Fibroblast of lung (primary cell): ENCODE measurements at regions not wholly inside any gene's neighbourhood (a gene's known extent, or its start where the extent isn't known, plus 50 kb on each side); places are given as distances from the start of the nearest gene placed in this dataset.
A peak's percentile ranks its signal among the peaks of the same experiment; 100 is the strongest.

ENCODE experiments used
- EZH2 ChIP-seq: IDR thresholded peaks from 2 replicates; pipeline ENCODE4 v1.5.1; 2012; ENCODE audit warnings: low read length, control low read depth, mild to moderate bottlenecking; ENCODE audit errors: missing control alignments
- TF ChIP-seq, protein P1 (sequence below), 2 donors: IDR thresholded peaks in 1 of 2; conservative IDR thresholded peaks in 1 of 2; 1 replicate in 1 of 2; 2 replicates in 1 of 2; pipeline ENCODE4 v1.5.1; 2011 to 2012; ENCODE audit warnings: low read length in 2 of 2, control low read depth in 1 of 2, inconsistent platforms in 1 of 2, low read depth in 1 of 2, mild to moderate bottlenecking in 1 of 2

DNA sequence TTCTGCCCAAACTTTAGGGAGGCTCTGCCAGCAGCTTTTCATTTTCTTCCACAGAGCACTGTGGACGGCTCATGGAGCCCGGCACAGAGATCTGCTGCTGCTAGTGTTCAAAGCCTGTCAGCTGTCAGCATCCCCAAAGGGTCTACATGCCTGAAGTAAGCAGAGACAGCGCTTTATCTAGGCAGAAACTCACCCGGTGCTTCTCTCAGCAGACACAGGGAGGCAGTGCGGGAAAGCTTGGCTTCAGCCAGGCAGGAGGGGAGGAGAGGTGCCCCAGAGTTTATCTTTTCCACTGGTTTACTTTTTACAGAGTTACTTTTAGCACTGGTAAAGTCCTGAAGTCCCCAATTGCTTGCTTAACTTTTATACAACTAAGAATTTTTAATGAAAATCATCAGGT lies 339.3 kb downstream of the NKX6-1 start:
- TF ChIP-seq, protein P1, sequence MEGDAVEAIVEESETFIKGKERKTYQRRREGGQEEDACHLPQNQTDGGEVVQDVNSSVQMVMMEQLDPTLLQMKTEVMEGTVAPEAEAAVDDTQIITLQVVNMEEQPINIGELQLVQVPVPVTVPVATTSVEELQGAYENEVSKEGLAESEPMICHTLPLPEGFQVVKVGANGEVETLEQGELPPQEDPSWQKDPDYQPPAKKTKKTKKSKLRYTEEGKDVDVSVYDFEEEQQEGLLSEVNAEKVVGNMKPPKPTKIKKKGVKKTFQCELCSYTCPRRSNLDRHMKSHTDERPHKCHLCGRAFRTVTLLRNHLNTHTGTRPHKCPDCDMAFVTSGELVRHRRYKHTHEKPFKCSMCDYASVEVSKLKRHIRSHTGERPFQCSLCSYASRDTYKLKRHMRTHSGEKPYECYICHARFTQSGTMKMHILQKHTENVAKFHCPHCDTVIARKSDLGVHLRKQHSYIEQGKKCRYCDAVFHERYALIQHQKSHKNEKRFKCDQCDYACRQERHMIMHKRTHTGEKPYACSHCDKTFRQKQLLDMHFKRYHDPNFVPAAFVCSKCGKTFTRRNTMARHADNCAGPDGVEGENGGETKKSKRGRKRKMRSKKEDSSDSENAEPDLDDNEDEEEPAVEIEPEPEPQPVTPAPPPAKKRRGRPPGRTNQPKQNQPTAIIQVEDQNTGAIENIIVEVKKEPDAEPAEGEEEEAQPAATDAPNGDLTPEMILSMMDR (conservative IDR thresholded peaks at IDR 0.05 in 1 of 2, IDR thresholded peaks at IDR 0.05 in 1 of 2; ENCODE audit: low read depth in 1 of 2, low read length in 2 of 2) = peak in 1 of 2 donors; percentile 14
- TF ChIP-seq EZH2 = no peak
